ENCODE measurements at regions not wholly inside any gene's neighbourhood (a gene's known extent, or its start where the extent isn't known, plus 50 kb on each side); places are given as distances from the start of the nearest gene placed in this dataset.

DNA sequence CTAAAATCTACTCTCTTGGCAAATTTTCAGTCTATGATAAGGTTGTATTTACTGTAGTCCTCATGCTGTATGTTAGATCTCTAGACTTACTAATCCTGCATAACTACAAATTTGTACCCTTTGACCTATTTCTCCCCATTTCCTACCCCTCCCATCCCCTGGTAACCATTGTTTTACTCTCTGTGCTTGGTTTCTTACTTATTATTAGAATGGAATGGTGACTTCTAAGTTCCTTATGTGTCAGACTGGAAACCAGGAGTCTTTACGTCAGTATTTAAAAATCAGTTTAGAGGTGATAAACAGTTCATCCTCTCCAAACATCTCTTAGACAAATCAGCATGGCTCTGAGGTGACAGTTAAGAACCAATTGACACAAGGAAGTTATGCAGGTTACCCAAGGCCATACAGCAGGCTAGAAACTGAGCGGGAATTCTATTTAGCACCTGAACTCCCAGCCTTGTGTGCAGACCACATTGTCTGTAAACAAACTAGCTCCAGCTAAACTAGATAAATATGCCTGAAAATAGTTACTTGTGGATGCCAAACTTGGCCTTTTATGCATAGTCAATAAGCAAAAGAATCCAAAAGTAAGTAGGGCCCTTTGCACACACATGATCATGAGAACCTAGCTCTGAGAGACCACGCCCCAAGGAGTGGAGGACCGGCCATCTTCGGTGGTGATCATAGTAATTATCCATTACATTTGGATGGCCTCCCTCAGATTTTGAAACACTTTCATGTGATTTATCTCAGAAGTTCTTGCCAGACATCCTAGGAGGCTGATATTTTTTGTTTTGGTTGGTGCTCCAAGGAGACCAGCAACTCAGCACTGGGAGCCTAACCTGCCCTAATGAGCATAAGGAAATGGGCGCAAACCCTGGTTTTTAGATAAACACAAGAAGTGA is 72.3 kb upstream of the BOC start:
- DNase-seq (ENCODE audit: low spot score): no peak

DNA sequence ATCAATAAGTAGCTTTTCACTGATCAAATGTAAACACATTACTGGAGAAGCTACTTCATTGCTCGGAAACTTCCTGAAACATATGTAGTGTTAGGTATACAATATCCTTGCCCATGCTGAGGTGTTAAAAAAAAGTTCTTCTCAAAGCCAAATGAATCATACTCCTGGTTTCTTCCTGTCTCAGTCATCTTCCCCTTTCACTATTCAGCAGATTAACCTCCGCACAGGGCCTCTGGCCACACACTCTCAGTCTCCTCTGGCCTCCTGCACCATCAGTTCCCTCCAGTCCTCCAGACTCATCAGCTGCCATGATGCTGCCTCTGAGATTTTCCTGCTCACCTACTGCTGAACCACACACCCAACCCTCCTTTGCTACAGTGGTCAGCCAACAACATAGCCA is 70.5 kb upstream of the BOC start:
- DNase-seq (ENCODE audit: low spot score): no peak

DNA sequence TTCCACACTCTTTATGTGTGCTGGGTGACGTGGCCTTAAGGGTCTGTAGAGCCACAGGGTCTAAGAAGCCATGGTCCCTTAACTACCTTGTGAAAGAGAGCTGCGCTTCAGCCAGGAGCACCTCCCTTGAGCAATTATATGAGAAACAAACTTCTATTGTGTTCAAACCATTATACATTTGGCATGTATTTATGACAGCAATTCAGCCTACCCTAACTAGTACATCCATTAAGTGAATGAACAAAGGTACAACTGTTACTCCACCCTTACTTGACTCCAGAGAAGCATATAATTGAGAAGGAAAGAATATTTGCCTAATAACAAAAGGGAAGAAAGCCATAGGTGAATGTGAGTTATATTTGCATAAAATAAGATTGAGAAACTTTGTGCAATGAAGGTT is 69.8 kb upstream of the BOC start:
- no peak for DNase-seq (ENCODE audit: low spot score)

DNA sequence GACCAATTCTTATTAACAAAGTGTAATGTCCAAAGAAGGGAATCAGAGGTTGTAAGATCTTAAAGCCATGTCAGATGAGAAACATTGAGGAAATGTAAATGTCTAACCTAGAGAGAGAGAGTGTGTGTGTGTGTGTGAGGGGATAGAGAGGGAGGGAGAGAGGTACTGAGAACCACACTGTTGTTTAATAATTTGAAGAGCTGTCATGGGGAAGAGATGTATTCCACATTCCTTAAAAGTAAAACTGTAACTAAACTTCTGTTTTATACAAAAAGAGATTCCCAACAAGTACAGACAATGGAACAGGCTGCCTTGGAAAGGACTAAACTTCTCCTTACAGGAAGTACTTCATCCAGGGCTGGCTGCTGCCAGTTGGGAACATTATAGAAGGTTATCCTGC is 68.9 kb upstream of the BOC start:
- no peak for DNase-seq (ENCODE audit: low spot score)

DNA sequence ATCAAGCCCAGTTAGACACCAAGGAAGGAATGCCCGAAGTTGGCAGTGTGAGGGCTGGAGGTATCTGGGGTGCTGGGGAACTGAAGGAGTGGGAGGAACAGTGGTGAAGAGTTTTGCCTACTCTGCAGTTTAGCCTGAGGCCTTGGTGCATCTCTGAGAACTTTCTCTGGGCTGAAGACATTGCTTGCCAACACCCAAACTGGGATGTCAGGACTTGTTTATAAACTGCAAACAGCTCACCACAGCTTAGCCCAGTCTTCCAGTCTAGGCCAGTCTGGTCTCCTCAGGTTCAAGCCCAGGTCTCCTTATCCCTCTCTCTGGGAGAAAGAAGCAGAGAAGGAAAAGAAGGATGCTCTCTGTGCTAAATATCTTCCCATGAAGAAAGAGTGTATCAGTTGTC is 68.0 kb upstream of the BOC start:
- DNase-seq (ENCODE audit: low spot score): no peak

DNA sequence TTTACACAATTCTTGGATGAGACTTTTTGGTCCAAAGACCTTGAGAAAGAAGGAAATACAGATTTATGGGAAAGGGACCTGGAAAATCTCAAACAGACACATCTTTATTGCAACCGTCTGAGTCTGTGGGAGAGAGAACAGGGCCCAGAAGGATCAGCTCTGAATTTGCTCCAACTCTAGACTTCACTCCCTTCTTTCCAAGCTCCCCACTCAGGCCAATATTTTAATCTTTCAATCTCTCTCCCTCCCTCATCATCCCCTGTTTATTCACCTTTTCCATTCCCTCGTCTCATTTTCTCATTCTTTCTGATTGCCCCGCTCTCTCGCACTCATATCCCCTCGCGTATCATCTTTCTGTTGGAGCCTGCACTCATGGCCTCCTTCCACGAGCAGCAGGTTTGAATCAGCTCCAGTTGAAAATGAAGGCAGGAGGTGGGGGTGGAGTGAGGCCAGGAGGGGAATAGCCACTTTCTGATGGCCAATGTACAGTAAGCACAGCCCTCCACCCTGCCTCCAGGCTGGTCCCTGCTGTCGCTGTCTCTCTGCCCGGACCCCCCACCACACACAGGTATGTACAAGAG is 63.6 kb upstream of the BOC start:
- no peak for DNase-seq (ENCODE audit: low spot score)

DNA sequence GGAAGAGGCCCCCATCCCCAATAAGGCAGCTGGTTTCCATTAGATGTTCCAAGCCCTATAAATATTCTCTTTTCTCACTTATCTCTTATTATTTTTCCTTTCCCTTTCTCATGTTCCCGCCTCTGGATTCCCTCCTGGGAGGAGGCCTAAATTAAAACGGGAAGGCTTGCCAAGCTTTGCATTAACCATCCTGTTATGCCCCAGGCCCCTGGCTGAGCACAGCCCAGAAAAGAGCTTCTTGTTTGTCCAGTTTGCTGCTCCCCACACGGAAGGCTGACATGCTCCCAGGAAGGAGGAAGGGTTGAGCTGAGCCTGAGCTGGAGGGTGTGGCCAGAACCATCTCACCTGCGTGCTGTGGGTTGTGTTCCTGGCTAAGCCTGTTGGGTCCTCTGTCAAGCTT is 63.1 kb upstream of the BOC start:
- no peak for DNase-seq (ENCODE audit: low spot score)

DNA sequence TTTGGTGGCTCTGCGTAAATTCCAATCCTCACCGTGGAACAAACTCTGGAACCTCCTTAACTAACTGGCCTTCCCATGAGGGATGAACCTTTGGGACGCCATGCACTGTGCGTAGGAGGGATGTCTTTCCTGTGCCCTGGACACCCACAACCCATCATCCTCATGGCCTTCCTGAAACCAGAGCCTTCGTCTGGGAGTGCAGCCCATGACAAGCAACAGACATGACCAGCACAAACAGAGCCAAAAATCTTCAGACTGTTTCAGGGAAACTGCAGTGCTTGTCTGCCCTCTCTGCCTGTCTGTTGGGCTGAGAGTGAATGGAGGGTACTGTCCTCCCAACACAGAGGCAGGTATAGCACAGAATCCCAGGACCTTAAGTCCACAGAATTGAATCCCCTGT is 61.1 kb upstream of the BOC start:
- DNase-seq (ENCODE audit: low spot score): no peak

DNA sequence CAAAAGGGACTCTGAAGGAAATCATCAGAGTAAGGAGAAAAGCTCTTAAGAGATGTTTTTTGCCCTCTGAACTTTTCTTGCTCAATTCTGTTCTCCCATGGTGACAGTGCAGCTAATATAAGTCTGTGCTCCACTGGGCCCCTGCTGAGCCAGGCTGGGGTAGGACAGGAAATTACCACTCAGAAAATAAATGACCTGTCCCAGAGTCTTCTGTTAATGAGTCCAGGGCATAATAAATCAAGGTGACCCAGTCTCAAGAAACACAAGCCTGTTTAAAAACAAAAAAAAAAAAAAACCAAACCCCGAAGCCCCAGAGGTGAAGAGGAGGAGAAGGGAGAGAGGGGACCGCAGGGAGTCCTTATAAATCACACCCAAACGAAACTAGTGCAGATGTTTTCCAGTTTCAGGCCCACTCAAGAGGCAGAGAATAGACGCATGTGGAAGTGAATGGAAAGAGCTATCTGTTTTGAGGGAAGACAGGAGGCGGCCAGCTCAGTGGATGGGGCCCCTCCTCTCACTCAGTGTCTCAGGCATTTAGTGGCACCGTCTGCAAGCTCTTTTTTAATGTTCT is 59.8 kb upstream of the BOC start:
- DNase-seq (ENCODE audit: low spot score): no peak

DNA sequence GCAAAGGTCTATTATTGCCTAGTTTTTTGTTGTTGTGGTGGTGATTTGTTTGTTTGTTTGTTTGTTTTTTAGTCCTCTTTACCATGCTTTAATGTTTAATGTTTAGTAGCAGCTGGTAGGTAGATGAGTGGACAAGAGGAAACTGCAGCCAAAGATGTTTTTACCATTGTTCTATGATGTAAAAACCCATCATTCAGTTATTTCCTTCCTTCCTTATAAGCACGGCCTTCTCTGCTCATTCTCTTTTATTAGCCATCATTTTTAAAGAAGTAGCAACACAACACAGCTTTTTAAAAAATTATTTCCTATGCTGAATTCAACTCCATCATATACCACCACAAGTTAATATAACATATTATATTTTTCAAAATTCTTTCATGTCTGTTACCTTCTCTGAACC is 58.5 kb upstream of the BOC start:
- no peak for DNase-seq (ENCODE audit: low spot score)

DNA sequence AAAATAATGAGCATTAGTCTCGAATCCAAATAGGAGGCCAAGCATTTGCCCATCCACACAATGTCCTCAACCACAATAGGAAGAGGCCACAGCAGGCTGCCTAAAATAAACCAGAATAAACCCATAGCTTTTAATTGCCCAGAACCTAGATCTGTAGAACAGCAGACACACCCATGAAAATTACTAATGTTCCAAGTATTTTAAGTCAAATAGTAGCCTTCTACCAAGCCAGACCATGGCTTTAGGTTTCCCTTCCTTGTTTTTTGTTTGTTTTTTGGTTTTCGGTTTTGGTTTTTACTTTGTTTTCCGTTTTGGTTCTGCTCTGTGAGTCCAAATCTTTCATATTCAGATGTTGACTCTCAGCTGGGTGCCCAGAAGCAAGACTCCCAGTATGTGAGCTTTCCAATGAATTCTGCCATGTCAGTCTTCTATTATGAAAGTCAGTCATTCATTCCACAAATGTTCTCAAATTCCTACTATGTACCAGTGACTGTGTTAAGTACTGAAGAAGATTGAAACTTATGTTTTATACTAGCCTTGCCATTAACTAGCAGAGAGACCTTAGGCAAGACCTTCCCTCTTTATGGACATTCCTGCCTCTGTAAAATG is 57.8 kb upstream of the BOC start:
- no peak for DNase-seq (ENCODE audit: low spot score)

DNA sequence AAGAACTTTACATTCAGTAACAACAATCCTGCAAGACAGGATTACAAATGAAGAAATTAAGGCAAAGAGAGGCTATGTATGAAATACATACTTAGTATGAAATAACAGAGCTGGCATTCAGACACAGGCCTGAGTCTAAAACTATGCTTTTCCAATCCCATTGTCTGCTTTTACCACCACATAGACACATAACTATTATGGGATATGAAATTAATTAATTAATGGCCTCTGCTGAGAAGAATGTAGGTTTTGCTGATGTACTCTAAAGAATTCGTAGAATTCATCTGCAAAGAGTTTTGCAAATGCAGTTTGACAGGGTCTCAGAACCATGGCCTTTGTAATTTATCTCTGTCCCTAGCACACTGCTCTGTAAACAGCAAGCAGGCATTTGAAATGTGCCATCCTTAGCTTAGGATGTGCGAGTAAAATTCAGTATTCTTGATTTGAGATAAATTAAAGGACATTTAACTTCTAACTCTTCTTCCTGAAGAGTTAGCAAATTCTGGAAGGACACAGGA is 54.5 kb upstream of the BOC start:
- DNase-seq (ENCODE audit: low spot score): no peak

DNA sequence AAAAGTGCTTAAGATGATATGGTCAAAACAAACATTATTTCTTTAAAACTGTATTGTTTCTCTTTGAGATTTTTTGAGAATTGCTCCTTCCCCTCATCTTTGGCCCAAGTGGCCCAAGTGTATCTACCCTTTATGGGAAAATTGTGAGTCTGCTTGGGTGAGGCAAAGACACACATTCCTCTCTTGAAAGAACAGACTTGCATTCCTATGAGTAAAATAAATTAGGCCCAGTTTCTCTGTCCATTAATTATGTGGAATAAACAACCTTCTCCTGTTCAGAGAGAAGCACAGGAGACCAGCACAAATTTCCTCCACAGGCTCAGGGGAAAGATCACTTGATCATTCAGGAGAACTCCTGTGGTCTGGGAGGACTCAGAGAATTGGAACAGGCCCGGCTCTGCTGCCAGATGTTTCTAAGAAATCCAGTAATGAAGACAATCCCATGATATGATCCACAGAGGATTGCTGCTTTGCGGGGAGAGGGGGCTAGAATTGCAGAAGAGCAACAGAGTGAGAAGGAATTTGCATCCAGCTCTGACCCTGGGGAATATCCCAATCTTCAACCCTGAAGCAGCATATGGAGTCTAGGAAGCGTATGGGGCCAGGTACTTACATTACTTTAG is 53.8 kb upstream of the BOC start:
- no peak for DNase-seq (ENCODE audit: low spot score)

DNA sequence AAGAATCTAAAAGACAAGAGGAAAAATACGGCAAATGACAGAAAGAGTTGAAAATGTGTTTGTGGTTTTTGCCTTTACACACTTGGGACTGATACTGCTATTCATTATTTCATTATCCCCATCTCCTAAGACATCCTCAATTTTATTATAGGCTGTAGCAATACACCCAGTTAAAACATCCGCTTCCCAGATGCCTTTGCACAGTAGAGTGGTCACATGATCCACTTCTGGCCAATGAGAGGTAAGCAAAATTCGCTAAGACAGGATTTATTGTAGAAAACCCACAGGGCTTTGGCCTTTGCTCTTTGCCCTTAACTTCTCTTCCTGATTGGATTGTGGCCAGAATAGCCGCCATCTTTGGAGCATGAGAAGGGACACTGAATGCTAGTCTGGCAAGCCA is 53.2 kb upstream of the BOC start:
- no peak for DNase-seq (ENCODE audit: low spot score)
